AG09319 (cell line): ENCODE measurements at regions not wholly inside any gene's neighbourhood (a gene's known extent, or its start where the extent isn't known, plus 50 kb on each side); places are given as distances from the start of the nearest gene placed in this dataset.

Source experiments
- DNase-seq: peaks from one replicate; pipeline ENCODE4 v3.0.0-alpha.2; 2010; ENCODE audit warnings: low read depth; ENCODE audit errors: extremely low read depth
- TF ChIP-seq, protein P1 (sequence below): IDR thresholded peaks from 2 replicates; pipeline ENCODE4 v1.5.1; 2011; ENCODE audit warnings: low read depth, mild to moderate bottlenecking, inconsistent platforms, low read length, moderate library complexity

GRCh38 chrX:117539090-117539418 lies 577.6 kb downstream of the KLHL13 start:
- no peak for DNase-seq
- TF ChIP-seq, protein P1, sequence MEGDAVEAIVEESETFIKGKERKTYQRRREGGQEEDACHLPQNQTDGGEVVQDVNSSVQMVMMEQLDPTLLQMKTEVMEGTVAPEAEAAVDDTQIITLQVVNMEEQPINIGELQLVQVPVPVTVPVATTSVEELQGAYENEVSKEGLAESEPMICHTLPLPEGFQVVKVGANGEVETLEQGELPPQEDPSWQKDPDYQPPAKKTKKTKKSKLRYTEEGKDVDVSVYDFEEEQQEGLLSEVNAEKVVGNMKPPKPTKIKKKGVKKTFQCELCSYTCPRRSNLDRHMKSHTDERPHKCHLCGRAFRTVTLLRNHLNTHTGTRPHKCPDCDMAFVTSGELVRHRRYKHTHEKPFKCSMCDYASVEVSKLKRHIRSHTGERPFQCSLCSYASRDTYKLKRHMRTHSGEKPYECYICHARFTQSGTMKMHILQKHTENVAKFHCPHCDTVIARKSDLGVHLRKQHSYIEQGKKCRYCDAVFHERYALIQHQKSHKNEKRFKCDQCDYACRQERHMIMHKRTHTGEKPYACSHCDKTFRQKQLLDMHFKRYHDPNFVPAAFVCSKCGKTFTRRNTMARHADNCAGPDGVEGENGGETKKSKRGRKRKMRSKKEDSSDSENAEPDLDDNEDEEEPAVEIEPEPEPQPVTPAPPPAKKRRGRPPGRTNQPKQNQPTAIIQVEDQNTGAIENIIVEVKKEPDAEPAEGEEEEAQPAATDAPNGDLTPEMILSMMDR: no peak

- TF ChIP-seq, protein P1: no peak
- DNase-seq: no peak
Measured at GRCh38 chrX:117538178-117539089, 578.2 kb downstream of the KLHL13 start.

DNA sequence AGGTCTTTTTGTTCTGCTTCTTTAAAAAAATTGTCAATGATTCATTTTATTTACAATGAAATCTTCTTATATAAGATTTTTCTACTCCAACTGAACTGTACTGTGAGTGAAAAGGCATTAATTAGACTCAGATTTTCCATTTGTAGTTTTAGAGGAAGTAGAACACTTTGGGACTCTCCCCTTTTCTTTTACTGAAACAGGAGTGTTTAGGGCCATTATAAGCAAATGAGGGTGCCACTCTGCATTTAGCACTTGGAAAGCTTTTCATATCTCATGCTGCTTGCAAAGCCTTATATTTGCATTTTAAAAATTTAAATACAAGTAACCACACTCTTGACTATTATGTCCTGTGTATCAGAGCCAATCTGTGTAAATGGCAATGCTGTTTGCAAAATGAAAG lies 584.3 kb downstream of the KLHL13 start:
- TF ChIP-seq, protein P1: no peak

GRCh38 chrX:117522725-117523700 lies 593.6 kb downstream of the KLHL13 start:
- no peak for DNase-seq
- TF ChIP-seq, protein P1: no peak

More for the DNA sequence above, 584.3 kb downstream of the KLHL13 start:
- DNase-seq: no peak

DNA sequence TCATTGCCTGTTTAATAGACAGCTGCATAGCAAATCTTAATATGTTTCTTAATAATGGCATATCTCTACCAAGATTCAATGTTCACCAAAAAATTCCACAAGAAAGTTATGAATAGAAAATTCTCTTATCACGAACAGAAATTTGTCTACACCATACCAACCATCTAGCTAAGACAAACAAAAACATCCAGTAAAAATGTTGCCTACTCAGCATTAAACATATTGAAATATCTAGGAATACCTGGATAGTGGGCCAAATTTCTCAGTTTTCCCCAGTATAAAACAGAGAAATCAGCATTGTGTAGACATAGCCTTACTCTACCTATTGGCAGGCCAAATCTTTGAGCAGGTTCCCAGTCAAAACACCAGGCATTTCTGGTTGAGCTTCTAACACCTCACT lies 598.6 kb downstream of the KLHL13 start:
- no peak for DNase-seq
- TF ChIP-seq, protein P1: no peak

GRCh38 chrX:117511379-117511778 lies 605.2 kb downstream of the KLHL13 start:
- TF ChIP-seq, protein P1: no peak
- no peak for DNase-seq
